Kidney (tissue), 13 donors: ENCODE measurements at regions not wholly inside any gene's neighbourhood (a gene's known extent, or its start where the extent isn't known, plus 50 kb on each side); places are given as distances from the start of the nearest gene placed in this dataset.

Experiments
- DNase-seq, 5 donors: peaks; one replicate each; pipeline ENCODE4 v3.0.0-alpha.2; 2013 to 2020
- FAIRE-seq: peaks from 2 replicates; lab custom pipeline; 2012; peaks lifted over from hg19 to GRCh38; lab: Jason Lieb, UNC
- H3K27ac ChIP-seq, 2 donors: one replicate each; pipeline ENCODE4 v1.7.0; 2013; ENCODE audit warnings: low read depth in 2 of 2, low read length in 2 of 2, inconsistent platforms in 1 of 2
- H3K27me3 ChIP-seq: one replicate; pipeline ENCODE4 v1.7.1; 2013; ENCODE audit warnings: low read length, inconsistent platforms; ENCODE audit not compliant: control insufficient read depth, insufficient read depth
- H3K36me3 ChIP-seq, 3 donors: one replicate each; pipeline versions ENCODE4 v1.7.0 to v1.7.1; 2013; ENCODE audit warnings: low read length in 3 of 3, control low read depth in 1 of 3, inconsistent platforms in 1 of 3; ENCODE audit not compliant: insufficient read depth in 3 of 3, control insufficient read depth in 2 of 3
- H3K4me1 ChIP-seq, 3 donors: one replicate each; pipeline versions ENCODE4 v1.7.0 to v1.7.1; 2013; ENCODE audit warnings: low read length in 3 of 3, inconsistent platforms in 1 of 3, low read depth in 1 of 3; ENCODE audit not compliant: control insufficient read depth in 2 of 3, insufficient read depth in 2 of 3
- H3K4me3 ChIP-seq, 3 donors: one replicate each; pipeline versions ENCODE4 v1.7.0 to v1.8.1; 2013; ENCODE audit warnings: low read length in 3 of 3, control low read depth in 1 of 3, inconsistent platforms in 1 of 3
- H3K9ac ChIP-seq, 3 donors: one replicate each; pipeline versions ENCODE4 v1.7.0 to v1.7.1; 2013; ENCODE audit warnings: low read length in 3 of 3, control low read depth in 1 of 3, inconsistent platforms in 1 of 3
- H3K9me3 ChIP-seq, 3 donors: one replicate each; pipeline versions ENCODE4 v1.7.0 to v1.7.1; 2013; ENCODE audit warnings: low read length in 3 of 3, control low read depth in 1 of 3, inconsistent platforms in 1 of 3; ENCODE audit not compliant: control insufficient read depth in 2 of 3, insufficient read depth in 1 of 3
- CTCF ChIP-seq: IDR thresholded peaks from 3 replicates; pipeline ENCODE4 v1.5.1; 2012; ENCODE audit warnings: mild to moderate bottlenecking, moderate library complexity, borderline replicate concordance; ENCODE audit not compliant: insufficient read depth; ENCODE audit errors: extremely low read depth
- intact Hi-C: fragments of 100-400 bp; cut with DNase I; formaldehyde crosslinking; loops from one replicate; pipeline ENCODE4 v1.11.1; 2022
- donor health status: control.
- donor health status: control.
- donor health status: control.
- donor health status: control.
- donor health status: control.
- donor health status: DM: yes; HTN: yes; CAD: no.
- donor health status: Normal renal cell carcinoma (clear cell type).

DNA sequence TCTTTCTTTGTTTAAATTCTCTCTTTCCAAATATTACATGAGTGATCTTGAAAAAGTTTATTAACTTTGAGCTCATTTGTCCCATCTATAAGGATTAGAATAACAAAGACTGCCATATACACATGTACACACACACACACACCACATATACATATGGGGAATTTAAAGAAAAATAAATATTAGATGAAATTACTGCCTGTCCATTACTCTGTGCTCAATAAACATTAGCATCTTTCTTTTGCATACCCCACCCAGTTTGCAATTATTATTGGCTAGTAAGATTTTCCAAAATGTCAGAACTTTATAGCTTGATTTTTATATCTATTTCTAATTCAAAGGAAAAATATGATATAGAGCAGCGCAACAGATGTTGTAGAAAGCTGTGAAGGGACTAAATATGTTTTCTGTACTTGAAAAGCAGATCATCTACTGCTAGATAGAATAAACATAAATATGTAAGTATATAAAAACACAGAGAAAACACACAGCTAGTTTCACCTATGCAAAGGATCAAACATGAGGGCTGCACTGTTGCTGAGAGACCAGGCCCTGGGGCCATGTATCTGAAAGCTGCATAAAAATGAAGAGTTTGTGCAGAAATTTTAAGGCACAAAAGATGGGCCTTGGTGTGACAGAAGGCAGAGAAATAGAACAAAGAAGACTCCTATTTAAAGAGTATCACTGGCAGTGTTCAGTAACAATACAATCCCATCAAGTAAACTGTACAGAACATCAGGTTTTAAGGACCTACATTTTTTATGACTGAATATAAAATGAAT, 114.2 kb upstream of the NECTIN3 start:
- no peaks in the 10 kb centered on the region for H3K36me3 ChIP-seq

GRCh38 chr3:110958313-110959147, 113.1 kb upstream of the NECTIN3 start:
- FAIRE-seq = no peak
- no peak for TF ChIP-seq CTCF
- intact Hi-C loops = no loop called here

More for the DNA sequence above, 114.2 kb upstream of the NECTIN3 start:
- DNase-seq = no peak
- H3K4me1 ChIP-seq = no peaks in the 10 kb centered on the region
- intact Hi-C loops = no loop called here
- H3K27me3 ChIP-seq = no peaks in the 10 kb centered on the region
- FAIRE-seq = no peak
- H3K9ac ChIP-seq = no peak overlapping the region
- no peak overlapping the region for H3K27ac ChIP-seq
- H3K9me3 ChIP-seq = no peaks in the 10 kb centered on the region
- no peak overlapping the region for H3K4me3 ChIP-seq
- no peak for TF ChIP-seq CTCF

DNA sequence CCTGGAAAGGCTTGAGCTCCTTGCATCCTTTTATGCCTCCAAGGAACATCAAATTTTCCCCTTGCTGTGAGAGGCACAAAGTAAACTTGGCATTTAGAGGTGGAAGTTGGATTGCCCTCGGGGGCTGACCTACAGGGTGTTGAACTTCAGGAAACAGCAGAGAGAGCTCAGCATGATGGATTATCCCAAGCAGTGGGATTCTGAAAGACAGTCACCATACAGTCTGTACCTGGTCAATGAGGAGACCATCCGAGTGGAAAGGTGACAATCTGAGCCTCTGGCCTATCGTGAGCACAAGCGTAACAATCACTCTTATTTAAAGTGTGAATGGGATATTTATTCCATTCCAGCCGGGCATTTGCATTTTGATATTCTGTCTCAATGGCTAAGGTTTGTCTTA, 105.6 kb upstream of the NECTIN3 start:
- no peaks in the 10 kb centered on the region for H3K36me3 ChIP-seq
- H3K9ac ChIP-seq = no peak overlapping the region
- H3K27ac ChIP-seq = no peak overlapping the region
- FAIRE-seq = no peak
- no peaks in the 10 kb centered on the region for H3K4me1 ChIP-seq
- no peak for DNase-seq
- H3K27me3 ChIP-seq = no peaks in the 10 kb centered on the region
- no peak for TF ChIP-seq CTCF
- intact Hi-C loops = no loop called here
- H3K9me3 ChIP-seq = peaks cover 0 to 6% (median 0%) of the 10 kb centered on the region in 3 donors
- no peak overlapping the region for H3K4me3 ChIP-seq

More at GRCh38 chr3:110958313-110959147, 113.1 kb upstream of the NECTIN3 start:
- Histone ChIP-seq H3K9me3 (no peaks in the 10 kb centered on the region), H3K27ac (no peak overlapping the region), H3K4me1 (no peaks in the 10 kb centered on the region), H3K4me3 (no peak overlapping the region), H3K27me3 (no peaks in the 10 kb centered on the region), H3K36me3 (no peaks in the 10 kb centered on the region), H3K9ac (no peak overlapping the region)
- DNase-seq = no peak
